A673 (cell line): ENCODE measurements at regions not wholly inside any gene's neighbourhood (a gene's known extent, or its start where the extent isn't known, plus 50 kb on each side); places are given as distances from the start of the nearest gene placed in this dataset.

Experiments
- BruUV-seq: library from RNA; stranded (reverse); fragments of 400-500 nt; replicated peaks from 2 replicates; lab custom pipeline; 2021; lab: Mats Ljungman, UMichigan
- CTCF ChIA-PET: fragments of 300-600 bp; sonication (Branson Sonifier 250); formaldehyde crosslinking; loops from one replicate; lab custom pipeline; 2022; ENCODE audit warnings: antibody characterized with exemption; lab: Charles Lee
- POLR2A ChIA-PET: fragments of 300-600 bp; sonication (Branson Sonifier 250); formaldehyde crosslinking; loops from one replicate; lab custom pipeline; 2022; ENCODE audit warnings: antibody characterized with exemption; ENCODE audit not compliant: low non-redundant PET; lab: Charles Lee
- DNase-seq: peaks from one replicate; pipeline ENCODE4 v3.0.0-alpha.2; 2015; ENCODE audit warnings: low spot score
- H3K27ac ChIP-seq: fragments of 200-600 bp; sonication (generic); 2 replicates; pipeline ENCODE4 v1.5.1; 2016; ENCODE audit warnings: mixed run types, low read depth, mild to moderate bottlenecking, mixed read lengths, antibody characterized with exemption, low read length; ENCODE audit not compliant: poor library complexity, severe bottlenecking
- H3K27me3 ChIP-seq: fragments of 200-600 bp; sonication (generic); replicated peaks from 2 replicates; pipeline ENCODE4 v1.6.1; 2017; ENCODE audit warnings: mixed run types, low read depth, mild to moderate bottlenecking, mixed read lengths, antibody characterized with exemption, low read length; ENCODE audit not compliant: insufficient read depth, poor library complexity
- H3K36me3 ChIP-seq: fragments of 200-600 bp; sonication (generic); 2 replicates; pipeline ENCODE4 v1.6.1; 2016; ENCODE audit warnings: mixed run types, mild to moderate bottlenecking, mixed read lengths, antibody characterized with exemption, low read length; ENCODE audit not compliant: insufficient read depth, poor library complexity, severe bottlenecking
- H3K4me1 ChIP-seq: fragments of 200-600 bp; sonication (generic); 2 replicates; pipeline ENCODE4 v1.6.1; 2017; ENCODE audit warnings: mixed run types, mild to moderate bottlenecking, mixed read lengths, antibody characterized with exemption, low read length; ENCODE audit not compliant: insufficient read depth, poor library complexity, severe bottlenecking
- H3K4me3 ChIP-seq: fragments of 200-600 bp; sonication (generic); 2 replicates; pipeline ENCODE4 v1.5.1; 2016; ENCODE audit warnings: low read depth, mixed run types, mild to moderate bottlenecking, mixed read lengths, low read length; ENCODE audit not compliant: poor library complexity, severe bottlenecking
- H3K9me3 ChIP-seq: fragments of 200-600 bp; sonication (generic); 2 replicates; pipeline ENCODE4 v1.6.1; 2016; ENCODE audit warnings: mixed run types, low read depth, mild to moderate bottlenecking, mixed read lengths, antibody characterized with exemption, low read length; ENCODE audit not compliant: poor library complexity, severe bottlenecking
- CTCF ChIP-seq: fragments of 300-800, 200-600 bp; sonication (generic); conservative IDR thresholded peaks from 2 replicates; pipeline ENCODE4 v1.5.1; 2017; ENCODE audit warnings: low read depth, mild to moderate bottlenecking, antibody characterized with exemption, low read length, moderate library complexity, mixed read lengths
- EZH2 ChIP-seq: fragments of 200-600 bp; sonication (generic); IDR thresholded peaks from 2 replicates; pipeline ENCODE4 v1.6.1; 2017; ENCODE audit warnings: borderline replicate concordance, low read depth, mild to moderate bottlenecking, mixed read lengths, antibody characterized with exemption, low read length; ENCODE audit not compliant: poor library complexity, severe bottlenecking
- intact Hi-C: fragments of 100-400 bp; cut with micrococcal nuclease; formaldehyde crosslinking; loops from one replicate; pipeline ENCODE4 v1.10.0; 2022; ENCODE audit not compliant: unreplicated experiment

- no peaks in the 10 kb centered on the region for H3K9me3 ChIP-seq
Measured at GRCh38 chr15:55031727-55032126, 165.0 kb downstream of the RSL24D1 start.

GRCh38 chr15:55026381-55026780 lies 170.4 kb downstream of the RSL24D1 start:
- intact Hi-C loops = no loop called here
- ChIA-PET CTCF (no interaction called here), POLR2A (no interaction called here)
- Histone ChIP-seq H3K4me1 (no peaks in the 10 kb centered on the region), H3K36me3 (no peaks in the 10 kb centered on the region), H3K27ac (no peak overlapping the region), H3K27me3 (no peaks in the 10 kb centered on the region), H3K4me3 (no peak overlapping the region), H3K9me3 (no peaks in the 10 kb centered on the region)
- no peak for TF ChIP-seq EZH2
- DNase-seq = no peak
- no TSS peak for BruUV-seq

More at GRCh38 chr15:55031727-55032126, 165.0 kb downstream of the RSL24D1 start:
- H3K27me3 ChIP-seq = no peaks in the 10 kb centered on the region
- intact Hi-C loops = no loop called here
- no TSS peak for BruUV-seq
- ChIA-PET CTCF (no interaction called here), POLR2A (interaction anchor here (0.7 kb wide), 1 partner anchor 12 kb away, joined by 3 read pairs; no protein-coding TSS in a partner anchor)
- no peak for DNase-seq
- H3K4me3 ChIP-seq = no peak overlapping the region
- no peaks in the 10 kb centered on the region for H3K36me3 ChIP-seq
- H3K4me1 ChIP-seq = no peaks in the 10 kb centered on the region
- TF ChIP-seq CTCF (no peak), EZH2 (no peak)
- no peak overlapping the region for H3K27ac ChIP-seq

GRCh38 chr15:55017635-55018034 lies 179.1 kb downstream of the RSL24D1 start:
- no peak for DNase-seq
- no TSS peak for BruUV-seq
- no peaks in the 10 kb centered on the region for H3K4me1 ChIP-seq
- H3K9me3 ChIP-seq = no peaks in the 10 kb centered on the region
- H3K36me3 ChIP-seq = no peaks in the 10 kb centered on the region
- H3K4me3 ChIP-seq = no peak overlapping the region
- ChIA-PET POLR2A (no interaction called here), CTCF (no interaction called here)
- intact Hi-C loops = no loop called here
- no peak for TF ChIP-seq EZH2
- H3K27me3 ChIP-seq = no peaks in the 10 kb centered on the region
- no peak overlapping the region for H3K27ac ChIP-seq

GRCh38 chr15:55016225-55016624 lies 180.5 kb downstream of the RSL24D1 start:
- ChIA-PET POLR2A (no interaction called here), CTCF (no interaction called here)
- Histone ChIP-seq H3K9me3 (no peaks in the 10 kb centered on the region), H3K27ac (no peak overlapping the region), H3K36me3 (no peaks in the 10 kb centered on the region), H3K4me3 (no peak overlapping the region), H3K4me1 (no peaks in the 10 kb centered on the region), H3K27me3 (no peaks in the 10 kb centered on the region)
- intact Hi-C loops = no loop called here
- no TSS peak for BruUV-seq
- DNase-seq = no peak
- TF ChIP-seq CTCF (no peak), EZH2 (no peak)
